GM21447 (cell line): ENCODE measurements at regions not wholly inside any gene's neighbourhood (a gene's known extent, or its start where the extent isn't known, plus 50 kb on each side); places are given as distances from the start of the nearest gene placed in this dataset.

Experiments used
- ATAC-seq: cut with Tn5 transposase; IDR thresholded peaks from one replicate; pipeline ENCODE4 v1.9.1; 2021; ENCODE audit not compliant: unreplicated experiment

DNA sequence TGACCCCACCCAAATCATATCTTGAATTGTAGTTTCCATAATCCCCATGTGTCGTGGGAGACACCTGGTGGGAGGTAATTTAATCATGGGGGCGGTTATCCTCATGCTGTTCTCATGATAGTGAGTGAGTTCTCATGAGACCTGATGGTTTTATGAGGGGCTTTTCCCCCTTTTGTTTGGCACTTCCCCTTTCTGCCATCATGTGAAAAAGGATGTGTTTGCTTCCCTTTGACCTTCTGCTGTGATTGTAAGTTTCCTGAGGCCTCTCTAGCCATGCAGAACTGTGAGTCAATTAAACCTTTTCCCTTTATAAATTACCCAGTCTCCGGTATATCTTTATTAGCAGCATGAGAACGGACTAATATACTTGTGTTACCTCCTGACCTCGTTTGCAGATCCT lies 156.6 kb upstream of the MTNR1B start:
- no peak for ATAC-seq

DNA sequence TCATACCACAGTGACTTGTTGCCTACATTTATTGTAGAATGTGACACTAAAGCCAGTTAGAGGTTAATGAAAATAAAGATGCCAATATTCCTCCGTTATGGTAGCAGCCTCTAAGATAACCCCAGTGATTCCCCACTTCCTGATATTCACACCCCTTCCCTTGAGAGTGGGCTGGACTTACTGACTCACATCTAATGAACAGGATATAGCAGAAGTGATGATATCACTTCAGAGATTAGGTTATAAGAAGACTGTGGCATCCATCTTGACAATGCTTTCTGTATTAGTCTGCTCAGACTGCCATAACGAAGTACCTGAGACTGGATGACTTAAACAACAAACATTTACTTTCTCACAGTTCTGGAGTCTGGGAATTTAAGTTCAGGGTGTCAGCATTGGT lies 149.6 kb upstream of the MTNR1B start:
- no peak for ATAC-seq

- ATAC-seq, result no peak
Observed at GRCh38 chr11:92820860-92821259, 148.6 kb upstream of the MTNR1B start.

GRCh38 chr11:92822410-92822809 lies 147.0 kb upstream of the MTNR1B start:
- ATAC-seq, result no peak

GRCh38 chr11:92826136-92826535 lies 143.3 kb upstream of the MTNR1B start:
- no peak for ATAC-seq

DNA sequence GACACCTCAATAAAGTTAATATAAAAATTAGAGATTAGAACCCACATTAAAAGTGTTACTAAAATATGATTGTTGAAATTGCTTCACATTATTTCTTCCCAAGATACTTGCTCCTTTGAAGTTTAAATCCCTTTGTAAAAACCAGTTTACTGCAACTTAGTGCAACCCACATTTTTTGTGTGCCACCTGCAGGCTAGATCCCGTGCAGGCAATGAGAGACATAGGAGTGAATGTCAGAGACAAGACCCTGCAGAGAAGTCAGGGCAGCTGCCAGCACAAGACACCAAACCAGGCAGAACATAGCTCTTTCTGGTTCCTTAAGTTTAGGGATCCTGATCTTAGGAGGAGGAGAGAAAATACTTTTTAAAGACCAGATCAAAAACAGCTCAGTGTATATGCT lies 142.8 kb upstream of the MTNR1B start:
- no peak for ATAC-seq

- ATAC-seq, result no peak
Observed at GRCh38 chr11:92827132-92827531, 142.3 kb upstream of the MTNR1B start.

DNA sequence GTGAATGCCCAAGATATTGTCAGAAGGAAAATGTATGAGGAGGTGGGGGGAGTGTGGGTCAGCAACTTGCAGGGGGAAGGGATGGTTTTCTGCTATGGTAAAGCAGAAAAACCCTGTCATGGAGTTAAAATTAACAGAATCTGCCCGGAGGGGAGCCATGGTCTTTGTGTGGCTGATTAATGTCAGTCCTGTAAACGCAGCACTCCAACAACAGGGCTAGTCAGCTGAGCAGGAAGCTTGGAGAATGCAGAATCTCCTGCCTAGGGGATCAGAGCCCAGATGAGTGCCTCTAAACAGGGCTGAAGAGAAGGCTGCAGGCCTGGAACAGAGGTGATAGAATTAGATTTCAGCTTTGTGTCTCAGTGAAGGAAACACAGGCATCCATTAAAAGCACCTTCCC lies 140.9 kb upstream of the MTNR1B start:
- no peak for ATAC-seq

DNA sequence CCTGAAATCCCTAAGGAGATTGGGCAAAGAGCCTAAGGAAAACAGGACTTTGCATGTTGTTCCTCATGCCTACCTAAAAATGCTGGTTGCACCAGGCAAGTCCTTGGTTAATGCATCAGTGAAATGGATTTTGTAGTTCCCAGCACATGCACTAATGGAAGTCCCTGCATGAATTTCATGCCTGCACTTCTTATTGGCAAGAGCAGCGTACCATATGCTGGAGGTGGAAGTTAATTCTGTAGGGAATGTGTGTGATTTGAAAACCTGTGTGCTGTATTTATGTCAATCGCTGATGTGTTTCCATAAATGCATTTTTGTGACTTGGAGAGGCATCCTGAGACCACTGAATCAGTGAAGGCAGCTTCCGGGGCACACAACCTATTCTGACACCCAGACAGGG lies 140.3 kb upstream of the MTNR1B start:
- no peak for ATAC-seq

- ATAC-seq, result no peak
Observed at GRCh38 chr11:92829671-92830070, 139.8 kb upstream of the MTNR1B start.

DNA sequence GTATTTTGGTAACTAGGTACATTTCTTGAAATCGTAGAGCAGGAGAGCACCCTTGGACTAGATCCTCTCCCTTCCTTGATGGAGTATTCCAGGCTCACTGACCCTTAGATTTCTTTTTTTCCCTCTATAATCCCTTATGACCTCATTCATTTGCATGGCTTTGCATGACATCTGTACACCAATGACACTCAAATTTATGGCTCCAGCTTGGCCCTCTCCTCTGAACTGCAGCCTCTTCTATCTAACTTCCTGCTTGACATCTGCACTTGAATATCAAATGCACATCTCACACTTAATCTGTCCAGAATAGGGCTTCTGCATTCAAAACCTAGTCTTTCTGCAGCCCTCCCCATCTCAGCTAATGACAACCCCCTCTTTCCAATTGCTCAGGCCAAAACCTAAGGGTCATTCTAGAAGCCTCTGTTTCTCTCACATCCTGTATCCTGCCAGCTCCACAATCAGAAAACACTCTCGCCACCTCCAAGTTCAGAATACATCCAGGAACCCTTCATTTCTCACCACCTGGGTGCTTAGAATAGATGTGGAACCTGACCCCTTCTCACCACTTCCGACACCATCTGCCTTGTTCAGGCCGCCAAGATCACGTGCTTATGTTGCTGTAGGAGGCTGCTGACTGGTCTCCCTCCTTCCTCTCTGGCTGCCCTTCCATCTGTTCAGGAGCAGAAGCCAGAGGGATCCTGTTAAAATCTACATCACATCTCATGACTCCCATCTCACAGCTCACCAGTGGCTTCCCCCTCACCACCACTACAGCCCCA lies 138.9 kb upstream of the MTNR1B start:
- ATAC-seq, result peak; percentile 77

DNA sequence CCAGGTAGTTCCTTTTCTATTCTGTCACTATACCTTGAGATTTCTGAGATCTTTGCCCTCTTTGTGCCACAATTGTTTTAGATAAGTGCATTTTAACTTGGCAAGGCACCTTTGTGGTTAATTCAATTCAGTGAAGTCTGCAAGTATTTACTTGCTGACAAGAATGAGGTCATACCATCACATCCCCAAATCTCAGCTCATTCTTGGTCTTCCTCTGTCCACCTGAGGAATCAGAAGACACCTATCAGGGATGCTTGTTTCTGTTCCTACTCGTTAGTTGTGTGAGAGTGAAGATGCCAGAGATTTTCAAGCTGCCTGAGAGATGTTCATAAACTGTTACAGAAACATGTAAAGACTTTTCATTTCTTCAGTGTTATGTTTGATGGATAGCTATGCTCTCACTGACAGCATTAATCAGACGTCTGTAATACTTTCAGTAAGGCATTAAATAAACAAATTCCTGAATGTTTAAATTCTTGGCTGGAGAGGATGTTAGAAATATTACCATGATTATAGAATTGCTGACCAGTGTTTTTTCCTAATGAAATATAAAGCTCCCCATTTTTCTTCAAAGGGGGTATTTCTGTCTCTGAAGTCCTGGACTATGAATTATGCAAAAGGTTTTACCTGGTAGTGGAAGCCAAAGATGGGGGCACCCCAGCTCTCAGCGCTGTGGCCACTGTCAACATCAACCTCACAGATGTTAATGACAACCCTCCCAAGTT lies 135.0 kb upstream of the MTNR1B start:
- no peak for ATAC-seq

GRCh38 chr11:92837595-92837994 lies 131.9 kb upstream of the MTNR1B start:
- no peak for ATAC-seq

DNA sequence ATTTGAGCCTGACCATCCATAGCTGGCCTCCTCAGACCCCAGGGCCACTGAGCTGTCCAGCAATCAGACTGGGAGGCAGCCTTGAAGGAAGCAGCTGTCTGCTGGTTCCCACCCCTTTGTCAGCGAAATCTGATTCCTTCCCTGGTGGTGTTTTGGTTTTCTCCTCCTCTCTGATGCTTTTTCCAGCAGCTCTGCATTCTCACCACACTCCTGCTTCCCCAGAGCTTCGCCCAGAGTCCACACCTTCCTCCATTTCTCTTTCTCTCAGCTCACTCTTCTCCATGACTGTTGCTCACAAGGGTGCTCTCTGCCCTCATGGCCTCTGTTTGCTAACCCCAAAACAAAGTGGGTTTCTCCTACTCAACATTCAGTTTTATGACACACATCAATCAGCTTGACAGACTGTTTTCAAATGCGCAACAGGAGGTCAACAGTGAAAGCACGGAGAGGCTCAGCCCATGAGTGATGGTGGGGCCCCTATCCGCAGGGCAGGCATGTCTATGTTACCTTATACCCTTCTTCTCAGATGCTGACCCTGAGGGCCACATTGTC lies 130.6 kb upstream of the MTNR1B start:
- ATAC-seq, result no peak

DNA sequence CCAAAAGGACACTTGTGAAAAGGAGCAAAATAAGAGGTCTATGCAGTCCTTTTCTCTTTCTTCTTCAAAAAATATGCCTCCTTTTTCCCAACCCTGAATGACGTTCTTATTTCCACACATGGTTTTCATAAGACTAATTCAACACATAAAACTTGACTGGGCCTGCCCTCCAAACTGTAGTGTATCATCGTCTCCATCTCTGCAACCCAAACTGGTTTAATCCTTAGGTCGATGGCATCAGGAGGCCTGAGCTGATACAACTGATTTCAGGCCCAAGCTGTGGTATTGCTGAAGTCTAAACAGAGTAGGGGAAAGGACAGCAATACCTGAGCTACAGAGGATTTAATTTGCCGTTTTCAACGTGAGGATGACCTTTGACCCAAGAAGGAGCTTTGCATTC lies 130.0 kb upstream of the MTNR1B start:
- ATAC-seq, result no peak

DNA sequence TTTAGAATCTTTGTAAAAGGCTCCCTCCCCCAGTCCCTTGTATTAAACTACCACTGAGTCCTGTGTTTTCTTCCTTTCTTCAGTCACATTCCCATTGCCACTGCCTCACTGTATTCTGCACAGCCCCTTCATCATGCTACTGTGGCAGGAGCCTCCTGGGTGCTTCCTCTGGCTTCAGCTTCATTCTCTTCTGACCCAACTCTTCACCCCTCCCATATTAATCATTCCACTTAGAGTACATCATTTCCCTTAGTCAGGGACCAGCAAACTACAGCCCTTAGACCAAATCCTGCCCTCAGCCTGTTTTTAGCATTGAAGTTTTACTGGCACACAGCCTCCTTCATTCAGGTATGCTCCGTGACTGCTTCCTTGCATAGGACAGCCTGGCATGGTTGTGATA lies 127.7 kb upstream of the MTNR1B start:
- no peak for ATAC-seq

DNA sequence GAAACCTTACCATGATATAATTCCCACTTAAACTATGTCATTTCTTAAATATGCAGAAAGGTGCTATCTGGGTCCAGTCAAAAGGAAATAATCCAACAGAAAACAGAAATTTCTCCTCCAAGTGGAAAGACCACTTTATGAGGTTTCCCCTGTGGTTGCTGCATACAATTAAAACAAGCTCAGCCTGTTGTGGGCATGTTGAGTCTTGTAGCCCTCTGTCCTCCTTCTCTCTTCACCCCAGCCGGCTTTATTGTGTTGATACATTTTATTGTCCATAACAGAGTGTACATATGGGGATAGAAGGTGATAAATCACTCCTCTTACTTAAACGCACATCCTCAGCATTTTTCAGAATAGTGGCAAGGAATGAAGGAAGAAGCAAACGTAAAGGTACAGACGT lies 126.0 kb upstream of the MTNR1B start:
- no peak for ATAC-seq

GRCh38 chr11:92844197-92844596 lies 125.3 kb upstream of the MTNR1B start:
- no peak for ATAC-seq

GRCh38 chr11:92845390-92845789 lies 124.1 kb upstream of the MTNR1B start:
- no peak for ATAC-seq

GRCh38 chr11:92845805-92846204 lies 123.6 kb upstream of the MTNR1B start:
- ATAC-seq, result no peak

GRCh38 chr11:92846491-92847125 lies 122.8 kb upstream of the MTNR1B start:
- no peak for ATAC-seq

- no peak for ATAC-seq
Observed at GRCh38 chr11:92848578-92848977, 120.9 kb upstream of the MTNR1B start.
